ENCODE measurements at regions not wholly inside any gene's neighbourhood (a gene's known extent, or its start where the extent isn't known, plus 50 kb on each side); places are given as distances from the start of the nearest gene placed in this dataset.
A peak's percentile ranks its signal among the peaks of the same experiment; 100 is the strongest.

- TF ChIP-seq CTCF (IDR thresholded peaks at IDR 0.05; ENCODE audit: low read depth, low read length, missing control alignments) = no peak
- no peak overlapping the region for H3K4me3 ChIP-seq (ENCODE audit: low read depth, low read length)
- in situ Hi-C loops (cut with HindIII; ENCODE audit: low sequenced_read_pairs) = no loop called here
- DNase-seq (ENCODE audit: low read depth) = no peak
These were observed 96.0 kb upstream of the SMYD2 start for GRCh38 chr1:214184992-214185391.

GRCh38 chr1:214186103-214186824 lies 94.7 kb upstream of the SMYD2 start:
- in situ Hi-C loops (cut with HindIII; ENCODE audit: low sequenced_read_pairs) = no loop called here
- DNase-seq (ENCODE audit: low read depth) = no peak
- no peak overlapping the region for H3K4me3 ChIP-seq (ENCODE audit: low read depth, low read length)
- TF ChIP-seq CTCF (IDR thresholded peaks at IDR 0.05; ENCODE audit: low read depth, low read length, missing control alignments) = no peak

- DNase-seq (ENCODE audit: low read depth) = no peak
- H3K4me3 ChIP-seq (ENCODE audit: low read depth, low read length) = peak overlapping the region; percentile 40
- in situ Hi-C loops (cut with HindIII; ENCODE audit: low sequenced_read_pairs) = no loop called here
- no peak for TF ChIP-seq CTCF (IDR thresholded peaks at IDR 0.05; ENCODE audit: low read depth, low read length, missing control alignments)
These were observed 93.6 kb upstream of the SMYD2 start for GRCh38 chr1:214187121-214187900.

GRCh38 chr1:214187933-214188332 lies 93.0 kb upstream of the SMYD2 start:
- TF ChIP-seq CTCF (IDR thresholded peaks at IDR 0.05; ENCODE audit: low read depth, low read length, missing control alignments) = no peak
- in situ Hi-C loops (cut with HindIII; ENCODE audit: low sequenced_read_pairs) = no loop called here
- no peak overlapping the region for H3K4me3 ChIP-seq (ENCODE audit: low read depth, low read length)
- no peak for DNase-seq (ENCODE audit: low read depth)

GRCh38 chr1:214188835-214189234 lies 92.1 kb upstream of the SMYD2 start:
- TF ChIP-seq CTCF (IDR thresholded peaks at IDR 0.05; ENCODE audit: low read depth, low read length, missing control alignments) = no peak
- no peak for DNase-seq (ENCODE audit: low read depth)
- in situ Hi-C loops (cut with HindIII; ENCODE audit: low sequenced_read_pairs) = no loop called here
- no peak overlapping the region for H3K4me3 ChIP-seq (ENCODE audit: low read depth, low read length)

GRCh38 chr1:214192825-214193643 lies 87.9 kb upstream of the SMYD2 start:
- DNase-seq (ENCODE audit: low read depth) = no peak
- H3K4me3 ChIP-seq (ENCODE audit: low read depth, low read length) = no peak overlapping the region
- TF ChIP-seq CTCF (IDR thresholded peaks at IDR 0.05; ENCODE audit: low read depth, low read length, missing control alignments) = no peak
- in situ Hi-C loops (cut with HindIII; ENCODE audit: low sequenced_read_pairs) = no loop called here
